BJ (cell line): ENCODE measurements at regions not wholly inside any gene's neighbourhood (a gene's known extent, or its start where the extent isn't known, plus 50 kb on each side); places are given as distances from the start of the nearest gene placed in this dataset.

Source experiments
- CTCF ChIA-PET: fragments of 350-600 bp; formaldehyde crosslinking; extraction: SDS; loops from one replicate; lab custom pipeline; 2021; ENCODE audit warnings: antibody characterized with exemption, inconsistent platforms; lab: Yijun Ruan, JAX
- POLR2A ChIA-PET: fragments of 300-600 bp; sonication (Branson Sonifier 250); formaldehyde crosslinking; extraction: SDS; loops from one replicate; lab custom pipeline; 2021; ENCODE audit warnings: antibody characterized with exemption; lab: Charles Lee
- DNase-seq: peaks from one replicate; pipeline ENCODE4 v3.0.0-alpha.2; 2011; ENCODE audit warnings: low read depth
- H3K27me3 ChIP-seq: 2 replicates; pipeline ENCODE4 v1.6.0; 2011; ENCODE audit warnings: low read length; ENCODE audit not compliant: control insufficient read depth, insufficient read depth
- H3K36me3 ChIP-seq: 2 replicates; pipeline ENCODE4 v1.5.1; 2011; ENCODE audit warnings: low read length; ENCODE audit not compliant: control insufficient read depth, insufficient read depth
- H3K4me3 ChIP-seq: 2 replicates; pipeline ENCODE4 v1.5.1; 2011; ENCODE audit warnings: low read depth, mild to moderate bottlenecking, control low read depth, low read length
- TF ChIP-seq, protein P1 (sequence below): IDR thresholded peaks from 2 replicates; pipeline ENCODE4 v1.5.1; 2011; ENCODE audit warnings: low read depth, mild to moderate bottlenecking, control low read depth, inconsistent platforms, low read length, moderate library complexity; ENCODE audit not compliant: insufficient read depth

DNA sequence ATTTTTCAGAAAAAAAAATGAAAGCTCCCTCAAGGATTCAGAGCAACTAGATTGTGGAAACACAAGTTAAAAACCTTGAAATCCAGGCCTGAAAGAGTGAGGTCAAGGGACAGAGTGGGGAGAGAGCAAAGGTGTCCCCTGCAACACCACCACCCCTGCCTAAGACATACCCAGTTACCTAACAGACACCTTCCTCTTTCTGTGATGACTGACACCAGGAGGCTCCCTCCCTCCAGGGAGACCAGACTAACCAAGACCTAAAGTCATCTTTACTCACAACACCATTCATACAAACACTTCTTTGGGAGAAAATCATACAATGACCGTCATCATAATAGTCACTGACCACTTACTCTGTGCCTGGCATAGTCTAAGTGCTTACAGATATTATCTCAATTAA is 151.8 kb upstream of the NABP1 start:
- CTCF ChIA-PET = interaction anchor here (1.8 to 2.1 kb wide), 2 partner anchors 13 to 370 kb away, joined by 4 to 7 read pairs; no protein-coding TSS in a partner anchor
- H3K27me3 ChIP-seq = no peaks in the 10 kb centered on the region

DNA sequence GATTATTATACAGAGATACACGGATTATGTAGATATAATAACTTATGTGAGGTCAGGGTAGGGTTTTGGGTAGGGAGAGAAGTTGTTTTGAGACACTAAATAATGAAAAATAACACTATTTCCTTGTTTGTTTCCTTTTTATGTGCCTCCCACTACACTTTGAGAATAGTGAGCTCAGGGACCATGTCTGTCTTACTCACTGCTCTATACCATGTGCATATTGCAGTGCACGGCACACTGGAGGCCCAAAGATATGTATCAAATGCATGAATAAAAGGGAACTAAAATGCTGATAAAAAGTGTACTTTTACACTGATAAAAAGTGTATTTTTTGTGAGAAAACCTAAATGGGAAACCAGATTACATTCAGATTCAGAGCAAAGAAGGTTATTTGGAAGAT is 151.4 kb upstream of the NABP1 start:
- POLR2A ChIA-PET = no interaction called here
- TF ChIP-seq, protein P1, sequence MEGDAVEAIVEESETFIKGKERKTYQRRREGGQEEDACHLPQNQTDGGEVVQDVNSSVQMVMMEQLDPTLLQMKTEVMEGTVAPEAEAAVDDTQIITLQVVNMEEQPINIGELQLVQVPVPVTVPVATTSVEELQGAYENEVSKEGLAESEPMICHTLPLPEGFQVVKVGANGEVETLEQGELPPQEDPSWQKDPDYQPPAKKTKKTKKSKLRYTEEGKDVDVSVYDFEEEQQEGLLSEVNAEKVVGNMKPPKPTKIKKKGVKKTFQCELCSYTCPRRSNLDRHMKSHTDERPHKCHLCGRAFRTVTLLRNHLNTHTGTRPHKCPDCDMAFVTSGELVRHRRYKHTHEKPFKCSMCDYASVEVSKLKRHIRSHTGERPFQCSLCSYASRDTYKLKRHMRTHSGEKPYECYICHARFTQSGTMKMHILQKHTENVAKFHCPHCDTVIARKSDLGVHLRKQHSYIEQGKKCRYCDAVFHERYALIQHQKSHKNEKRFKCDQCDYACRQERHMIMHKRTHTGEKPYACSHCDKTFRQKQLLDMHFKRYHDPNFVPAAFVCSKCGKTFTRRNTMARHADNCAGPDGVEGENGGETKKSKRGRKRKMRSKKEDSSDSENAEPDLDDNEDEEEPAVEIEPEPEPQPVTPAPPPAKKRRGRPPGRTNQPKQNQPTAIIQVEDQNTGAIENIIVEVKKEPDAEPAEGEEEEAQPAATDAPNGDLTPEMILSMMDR = no peak
- Histone ChIP-seq H3K4me3 (no peak overlapping the region), H3K36me3 (no peaks in the 10 kb centered on the region), H3K27me3 (no peaks in the 10 kb centered on the region)
- CTCF ChIA-PET = interaction anchor here (1.8 to 2.1 kb wide), 2 partner anchors 12 to 371 kb away, joined by 4 to 7 read pairs; no protein-coding TSS in a partner anchor
- no peak for DNase-seq

More for the DNA sequence above, 151.8 kb upstream of the NABP1 start:
- POLR2A ChIA-PET = no interaction called here
- no peak for DNase-seq
- Histone ChIP-seq H3K4me3 (no peak overlapping the region), H3K36me3 (no peaks in the 10 kb centered on the region)
- TF ChIP-seq, protein P1 = no peak

DNA sequence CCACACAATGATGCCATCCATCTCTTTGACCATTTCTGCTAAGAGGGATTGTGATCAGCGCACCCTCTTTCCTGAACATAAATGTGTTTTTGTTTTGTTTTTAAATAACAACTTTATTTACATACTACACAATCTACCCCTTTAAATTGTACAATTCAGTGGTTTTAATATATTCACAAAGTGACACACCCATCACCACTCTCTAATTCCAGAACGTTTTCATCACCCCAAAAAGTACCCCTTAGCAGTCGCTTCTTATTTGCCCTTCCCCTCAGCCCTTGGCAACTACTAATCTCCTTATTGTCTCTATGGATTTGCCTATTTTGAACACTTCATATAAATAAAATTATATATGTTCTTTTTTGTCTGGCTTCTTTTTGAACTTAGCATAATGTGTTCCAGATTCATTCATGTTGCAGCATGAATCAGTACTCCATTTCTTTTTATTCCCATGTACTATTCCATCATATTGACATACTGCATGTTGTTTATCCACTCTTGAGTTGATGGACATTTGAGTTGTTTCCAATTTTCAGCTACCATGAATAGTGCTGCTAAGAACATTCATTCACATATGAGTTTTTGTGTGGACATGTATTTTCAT is 150.9 kb upstream of the NABP1 start:
- ChIA-PET CTCF (interaction anchor here (3.4 kb wide), 1 partner anchor 12 kb away, joined by 14 read pairs; no protein-coding TSS in a partner anchor), POLR2A (no interaction called here)
- TF ChIP-seq, protein P1 = no peak
- Histone ChIP-seq H3K27me3 (no peaks in the 10 kb centered on the region), H3K4me3 (no peak overlapping the region), H3K36me3 (no peaks in the 10 kb centered on the region)
- DNase-seq = no peak

DNA sequence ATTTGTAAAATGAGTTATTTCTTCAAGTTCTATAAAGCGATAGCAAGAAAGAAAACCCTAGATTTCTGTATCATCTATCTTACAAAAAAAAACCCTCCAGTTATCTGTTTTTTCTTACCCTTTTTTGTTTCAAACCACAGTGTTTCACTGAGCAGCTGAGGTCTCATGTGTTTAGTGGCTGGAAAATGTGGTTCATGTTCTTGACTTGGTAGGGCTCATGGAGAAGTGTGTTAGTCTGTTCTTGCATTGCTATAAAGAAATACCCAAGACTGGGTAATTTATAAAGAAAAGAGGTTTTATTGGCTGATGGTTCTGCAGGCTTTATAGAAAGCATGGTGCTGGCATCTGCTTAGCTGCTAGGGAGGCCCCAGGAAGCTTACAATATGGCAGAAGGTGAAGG is 147.3 kb upstream of the NABP1 start:
- Histone ChIP-seq H3K4me3 (no peak overlapping the region), H3K36me3 (no peaks in the 10 kb centered on the region), H3K27me3 (no peaks in the 10 kb centered on the region)
- ChIA-PET POLR2A (no interaction called here), CTCF (interaction anchor here (0.5 to 3.4 kb wide), 2 partner anchors 9 to 429 kb away, joined by 3 to 14 read pairs; no protein-coding TSS in a partner anchor)
- DNase-seq = no peak
- TF ChIP-seq, protein P1 = no peak

DNA sequence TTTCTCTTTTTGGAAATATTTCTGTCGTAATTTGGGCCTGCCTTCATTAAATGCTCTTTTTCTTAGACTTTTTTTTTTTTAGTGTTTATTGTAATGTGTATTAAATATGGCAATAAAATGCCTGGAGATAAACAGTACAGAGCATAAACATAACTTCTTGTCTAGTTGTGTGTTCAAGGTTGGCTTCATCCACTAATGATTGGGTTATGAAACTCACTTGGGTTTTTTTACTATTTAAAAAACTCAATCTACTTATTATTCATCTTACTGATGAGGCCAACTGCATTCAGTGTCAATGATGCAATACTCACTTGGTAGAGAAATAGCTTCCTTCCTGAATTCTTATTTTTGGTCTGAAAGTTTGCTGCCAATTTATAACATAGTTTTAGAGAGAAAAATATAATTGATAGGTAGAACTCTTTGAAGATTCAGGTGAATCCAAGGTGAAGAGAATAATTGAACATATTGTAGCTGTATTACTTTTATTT is 144.2 kb upstream of the NABP1 start:
- no peaks in the 10 kb centered on the region for H3K36me3 ChIP-seq
- ChIA-PET POLR2A (no interaction called here), CTCF (interaction anchor here (1.0 to 1.1 kb wide), 2 partner anchors 13 to 36 kb away, joined by 4 read pairs; no protein-coding TSS in a partner anchor)
- H3K4me3 ChIP-seq = no peak overlapping the region
- TF ChIP-seq, protein P1 = no peak
- no peak for DNase-seq
- peaks cover 1% of the 10 kb centered on the region; the same call in 1 of the 2 replicates for H3K27me3 ChIP-seq
